ENCODE measurements at regions not wholly inside any gene's neighbourhood (a gene's known extent, or its start where the extent isn't known, plus 50 kb on each side); places are given as distances from the start of the nearest gene placed in this dataset.

- no peak overlapping the region for H3K27ac ChIP-seq (ENCODE audit: insufficient read depth, low read depth, low read length)
- no peak overlapping the region for H2AFZ ChIP-seq (ENCODE audit: low read depth, low read length)
- H3K4me2 ChIP-seq (ENCODE audit: insufficient read depth, low read length): no peak overlapping the region
- no peaks in the 10 kb centered on the region for H3K27me3 ChIP-seq (ENCODE audit: control insufficient read depth in 2 of 2, insufficient read depth in 2 of 2, low read length in 2 of 2)
- H3K4me3 ChIP-seq (replicated peaks in 1 of 3; ENCODE audit: insufficient read depth in 1 of 3, low read depth in 1 of 3, low read length in 3 of 3): no peak overlapping the region
- H4K20me1 ChIP-seq (replicated peaks; ENCODE audit: control insufficient read depth, extremely low read depth, insufficient read depth, low read length): no peaks in the 10 kb centered on the region
- no peaks in the 10 kb centered on the region for H3K36me3 ChIP-seq (ENCODE audit: control insufficient read depth in 2 of 2, extremely low read depth in 1 of 2, insufficient read depth in 2 of 2, low read length in 2 of 2)
- H3K9ac ChIP-seq (replicated peaks; ENCODE audit: extremely low read depth, insufficient read depth, low read length): no peak overlapping the region
- FAIRE-seq (no peak), DNase-seq (ENCODE audit: low read depth, low spot score) (no peak)
- no TSS peak for BruUV-seq (replicated peaks)
- ChIA-PET POLR2A (no interaction called here), CTCF (no interaction called here)
- no peaks in the 10 kb centered on the region for H3K4me1 ChIP-seq (ENCODE audit: control insufficient read depth, extremely low read depth, insufficient read depth, low read length)
- dilution Hi-C loops (cut with MboI; ENCODE audit: extremely low pct_ligation_motif_present, low sequenced_read_pairs) (no loop called here), intact Hi-C loops (cut with micrococcal nuclease) (no loop called here)
- no peaks in the 10 kb centered on the region for H3K79me2 ChIP-seq (ENCODE audit: control insufficient read depth, insufficient read depth, low read length)
- TF ChIP-seq GATA2 (IDR thresholded peaks at IDR 0.05; ENCODE audit: insufficient read depth, insufficient read length, low read depth, low read length) (no peak), CTCF (IDR thresholded peaks at IDR 0.05; ENCODE audit: extremely low read depth in 1 of 2, insufficient read depth in 1 of 2, low read depth in 1 of 2, low read length in 2 of 2) (no peak), EZH2 (IDR thresholded peaks at IDR 0.05; ENCODE audit: borderline replicate concordance, low read depth, low read length, severe bottlenecking) (no peak), JUN (IDR thresholded peaks at IDR 0.05; ENCODE audit: borderline replicate concordance, insufficient read depth, insufficient read length, low read depth) (no peak), MAX (IDR thresholded peaks at IDR 0.05; ENCODE audit: insufficient read depth, insufficient read length) (no peak), POLR2A (IDR thresholded peaks at IDR 0.05; ENCODE audit: low read depth, low read length) (no peak), MYC (IDR thresholded peaks at IDR 0.05; ENCODE audit: low read depth, low read length) (no peak), FOS (IDR thresholded peaks at IDR 0.05; ENCODE audit: borderline replicate concordance, insufficient read depth, low read length) (no peak), POLR2AphosphoS5 (IDR thresholded peaks at IDR 0.05; ENCODE audit: insufficient read depth, low read depth, low read length) (no peak)
- no peaks in the 10 kb centered on the region for H3K9me1 ChIP-seq (replicated peaks; ENCODE audit: control insufficient read depth, extremely low read depth, insufficient read depth, low read length)
- no peaks in the 10 kb centered on the region for H3K9me3 ChIP-seq (replicated peaks; ENCODE audit: control insufficient read depth, insufficient read depth, low read length)
Measured at GRCh38 chr3:182404031-182404430, 389.3 kb upstream of the ATP11B start.
